Stomach (tissue), 8 donors: ENCODE measurements at regions not wholly inside any gene's neighbourhood (a gene's known extent, or its start where the extent isn't known, plus 50 kb on each side); places are given as distances from the start of the nearest gene placed in this dataset.

ENCODE experiments used
- DNase-seq, 2 donors: peaks; one replicate each; pipeline versions ENCODE4 v3.0.0 to v3.0.0-alpha.2; 2013 to 2019
- H3K27ac ChIP-seq, 5 donors: fragments of 200-600 bp in 4 of 5; sonication (generic) in 4 of 5; one replicate each; pipeline ENCODE4 v1.5.1; 2013 to 2019; ENCODE audit warnings: mild to moderate bottlenecking in 1 of 5, moderate library complexity in 1 of 5
- H3K27me3 ChIP-seq, 3 donors: fragments of 200-600 bp; sonication (generic); one replicate each; pipeline ENCODE4 v1.5.1; 2017 to 2019; ENCODE audit warnings: mixed run types in 1 of 3
- H3K36me3 ChIP-seq, 4 donors: fragments of 200-600 bp; sonication (generic); 1 replicate in 3 of 4; 2 replicates in 1 of 4; pipeline ENCODE4 v1.5.1; 2016 to 2019
- H3K4me1 ChIP-seq, 4 donors: fragments of 200-600 bp; sonication (generic); one replicate each; pipeline ENCODE4 v1.5.1; 2016 to 2019
- H3K4me3 ChIP-seq, 4 donors: fragments of 200-600 bp; sonication (generic) in 3 of 4; one replicate each; pipeline ENCODE4 v1.5.1; 2016 to 2019; ENCODE audit warnings: mild to moderate bottlenecking in 1 of 4
- H3K9me3 ChIP-seq, 4 donors: fragments of 200-600 bp; sonication (generic); one replicate each; pipeline ENCODE4 v1.5.1; 2016 to 2019
- CTCF ChIP-seq, 7 experiments: fragments of 450-650 bp in 4 of 7; fragments of 200-600 bp in 3 of 7; sonication (generic) in 3 of 7; IDR thresholded peaks; one replicate each; pipeline ENCODE4 v1.5.1; 2016 to 2019; ENCODE audit warnings: antibody characterized with exemption in 7 of 7, control low read depth in 2 of 7, mild to moderate bottlenecking in 1 of 7
- EP300 ChIP-seq: sonication (generic); formaldehyde crosslinking; IDR thresholded peaks from one replicate; pipeline ENCODE4 v1.6.1; 2017; ENCODE audit warnings: antibody characterized with exemption
- POLR2A ChIP-seq, 4 donors: fragments of 450-650 bp; IDR thresholded peaks; one replicate each; pipeline ENCODE4 v1.6.1; 2016; ENCODE audit warnings: antibody characterized with exemption in 4 of 4, control low read depth in 2 of 4, mild to moderate bottlenecking in 1 of 4, moderate library complexity in 1 of 4
- POLR2AphosphoS5 ChIP-seq, 3 donors: sonication (generic); formaldehyde crosslinking; IDR thresholded peaks; one replicate each; pipeline ENCODE4 v1.6.1; 2016; ENCODE audit warnings: antibody characterized with exemption in 3 of 3
- WGBS, 5 donors: extraction: QIAGEN DNeasy Blood & Tissue Kit in 3 of 5; methylation state at CpG; one replicate each; pipeline versions ENCODE4 v1.1.5 to v1.1.7; 2013 to 2018; 5-methylcytosine and 5-hydroxymethylcytosine counted together
- intact Hi-C: fragments of 100-400 bp; cut with DNase I; formaldehyde crosslinking; loops from one replicate; pipeline ENCODE4 v1.15.1; 2023; ENCODE audit warnings: low total_unique reads
- donor health status: healthy with polysubstance abuse.
- donor health status: Bipolar disorder and iron deficiency.
- donor health status: healthy.

- Histone ChIP-seq H3K27ac (no peak overlapping the region), H3K9me3 (no peaks in the 10 kb centered on the region), H3K36me3 (no peaks in the 10 kb centered on the region), H3K4me3 (no peak overlapping the region), H3K4me1 (no peaks in the 10 kb centered on the region), H3K27me3 (no peaks in the 10 kb centered on the region)
- TF ChIP-seq CTCF (IDR thresholded peaks at IDR 0.05) (no peak), EP300 (no peak)
- no peak for DNase-seq
- intact Hi-C loops = no loop called here
- 69 to 81% (median 79%) methylated on average over 6 of the region's 6 CpGs for WGBS, 5 donors
Observed at GRCh38 chr18:47501946-47502345, 250.5 kb upstream of the SKOR2 start.

GRCh38 chr18:47500930-47501329 lies 249.5 kb upstream of the SKOR2 start:
- H3K27me3 ChIP-seq = no peaks in the 10 kb centered on the region
- no peak for DNase-seq
- H3K4me1 ChIP-seq = no peaks in the 10 kb centered on the region
- intact Hi-C loops = no loop called here
- H3K9me3 ChIP-seq = no peaks in the 10 kb centered on the region
- H3K4me3 ChIP-seq = no peak overlapping the region
- no peaks in the 10 kb centered on the region for H3K36me3 ChIP-seq
- TF ChIP-seq EP300 (no peak), POLR2A (IDR thresholded peaks at IDR 0.05) (no peak), POLR2AphosphoS5 (IDR thresholded peaks at IDR 0.05) (no peak), CTCF (IDR thresholded peaks at IDR 0.05) (no peak)
- 35 to 61% (median 56%) methylated on average over 2 of the region's 2 CpGs for WGBS, 5 donors
- no peak overlapping the region for H3K27ac ChIP-seq

DNA sequence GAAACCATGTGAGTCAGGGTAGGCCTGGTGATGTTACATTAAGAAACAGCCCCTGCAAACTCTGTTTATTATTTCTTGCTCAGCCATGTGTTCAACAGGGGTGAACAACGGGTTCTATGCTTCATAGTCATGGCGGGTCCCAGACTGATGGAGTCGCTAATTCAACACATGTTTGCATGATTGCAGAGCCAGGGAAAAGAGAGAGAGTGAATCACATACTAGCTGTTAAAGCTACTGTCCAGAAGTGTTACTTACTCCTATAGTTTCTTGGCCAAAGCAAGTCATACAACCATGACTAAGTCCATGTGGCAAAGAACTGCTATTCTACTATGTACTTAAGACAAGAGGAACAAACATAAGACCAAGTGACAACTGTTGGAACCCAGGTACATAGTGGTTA lies 241.2 kb upstream of the SKOR2 start:
- 64 to 85% (median 82%) methylated on average over 3 of the region's 3 CpGs for WGBS, 5 donors
- intact Hi-C loops = no loop called here
- H3K36me3 ChIP-seq = no peaks in the 10 kb centered on the region
- no peaks in the 10 kb centered on the region for H3K4me1 ChIP-seq
- H3K27ac ChIP-seq = no peak overlapping the region
- TF ChIP-seq EP300 (no peak), POLR2AphosphoS5 (IDR thresholded peaks at IDR 0.05) (no peak), CTCF (IDR thresholded peaks at IDR 0.05) (no peak), POLR2A (IDR thresholded peaks at IDR 0.05) (no peak)
- DNase-seq = no peak
- no peak overlapping the region for H3K4me3 ChIP-seq
- no peaks in the 10 kb centered on the region for H3K27me3 ChIP-seq
- peaks cover 0 to 3% (median 0%) of the 10 kb centered on the region in 4 donors for H3K9me3 ChIP-seq

- H3K27me3 ChIP-seq = no peaks in the 10 kb centered on the region
- intact Hi-C loops = no loop called here
- H3K4me3 ChIP-seq = no peak overlapping the region
- no peak for TF ChIP-seq POLR2A (IDR thresholded peaks at IDR 0.05)
- no peak for TF ChIP-seq POLR2AphosphoS5 (IDR thresholded peaks at IDR 0.05)
- TF ChIP-seq CTCF (IDR thresholded peaks at IDR 0.05) = no peak
- TF ChIP-seq EP300 = no peak
- 35 to 56% (median 48%) methylated on average over 5 of the region's 5 CpGs for WGBS, 5 donors
- H3K4me1 ChIP-seq = no peaks in the 10 kb centered on the region
- no peak overlapping the region for H3K27ac ChIP-seq
- peaks cover 0 to 4% (median 0%) of the 10 kb centered on the region in 4 donors for H3K9me3 ChIP-seq
- no peaks in the 10 kb centered on the region for H3K36me3 ChIP-seq
- DNase-seq = no peak
Observed at GRCh38 chr18:47490882-47491281, 239.4 kb upstream of the SKOR2 start.
